ENCODE measurements at regions not wholly inside any gene's neighbourhood (a gene's known extent, or its start where the extent isn't known, plus 50 kb on each side); places are given as distances from the start of the nearest gene placed in this dataset.

DNA sequence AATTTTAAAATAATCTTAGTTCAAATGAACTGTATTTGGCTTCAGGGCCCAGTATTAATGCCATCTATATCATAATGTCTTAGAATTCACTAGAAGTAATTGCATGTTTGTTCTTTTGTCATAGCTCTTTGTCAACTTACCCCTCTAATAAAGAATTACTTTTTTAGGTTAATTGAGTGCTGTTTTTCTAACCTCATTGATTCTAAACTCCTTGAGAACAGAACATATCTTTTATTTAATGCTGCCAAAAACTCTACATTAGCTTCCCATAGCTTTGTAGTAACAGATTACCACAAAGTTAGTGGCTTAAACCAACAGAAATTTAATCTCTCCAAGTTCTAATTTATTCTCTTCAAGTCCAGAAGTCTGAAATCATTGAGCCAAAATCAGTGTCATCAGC is 242.4 kb downstream of the LURAP1L start:
- ChIA-PET POLR2A (ENCODE audit: low non-redundant PET) (no interaction called here), CTCF (interaction anchor here (0.5 to 1.4 kb wide), 2 partner anchors 17 to 759 kb away, joined by 3 read pairs; no protein-coding TSS in a partner anchor)
- DNase-seq (ENCODE audit: low spot score), result no peak
- no peak for TF ChIP-seq CTCF (conservative IDR thresholded peaks at IDR 0.05; ENCODE audit: low read depth)
- no peak overlapping the region for H3K27ac ChIP-seq

- CTCF ChIA-PET, result no interaction called here
- DNase-seq (ENCODE audit: low spot score), result no peak
- POLR2A ChIA-PET (ENCODE audit: low non-redundant PET), result no interaction called here
- TF ChIP-seq CTCF (conservative IDR thresholded peaks at IDR 0.05; ENCODE audit: low read depth), result no peak
- no peak overlapping the region for H3K27ac ChIP-seq
Measured at GRCh38 chr9:13020146-13021040, 245.6 kb downstream of the LURAP1L start.

- no peak for DNase-seq (ENCODE audit: low spot score)
- no peak for TF ChIP-seq CTCF (conservative IDR thresholded peaks at IDR 0.05; ENCODE audit: low read depth)
- ChIA-PET CTCF (no interaction called here), POLR2A (ENCODE audit: low non-redundant PET) (no interaction called here)
- H3K27ac ChIP-seq, result no peak overlapping the region
Measured at GRCh38 chr9:13022756-13023155, 247.9 kb downstream of the LURAP1L start.

DNA sequence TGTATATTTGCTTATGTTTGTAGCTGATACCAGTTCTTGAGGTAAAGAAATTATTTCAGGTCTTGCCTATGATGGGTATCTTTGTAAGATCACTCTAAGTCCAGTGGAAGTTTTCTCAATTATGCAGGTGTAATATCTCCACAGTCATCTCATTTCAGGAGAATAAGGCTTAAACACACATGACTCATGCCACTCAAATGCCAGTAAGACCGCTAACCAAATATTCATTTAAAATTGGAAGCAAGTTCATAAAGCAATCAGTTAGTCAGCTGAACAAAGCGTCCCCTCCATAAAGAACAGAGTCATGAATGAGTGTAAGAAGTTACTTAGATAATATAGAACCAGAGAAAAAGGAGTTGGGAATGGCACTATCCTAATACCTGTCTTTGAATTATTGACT is 248.7 kb downstream of the LURAP1L start:
- ChIA-PET CTCF (interaction anchor here (0.5 to 1.1 kb wide), 2 partner anchors 10 to 120 kb away, joined by 3 to 4 read pairs; no protein-coding TSS in a partner anchor), POLR2A (ENCODE audit: low non-redundant PET) (no interaction called here)
- DNase-seq (ENCODE audit: low spot score), result peak; percentile 19
- TF ChIP-seq CTCF (conservative IDR thresholded peaks at IDR 0.05; ENCODE audit: low read depth), result no peak
- no peak overlapping the region for H3K27ac ChIP-seq

DNA sequence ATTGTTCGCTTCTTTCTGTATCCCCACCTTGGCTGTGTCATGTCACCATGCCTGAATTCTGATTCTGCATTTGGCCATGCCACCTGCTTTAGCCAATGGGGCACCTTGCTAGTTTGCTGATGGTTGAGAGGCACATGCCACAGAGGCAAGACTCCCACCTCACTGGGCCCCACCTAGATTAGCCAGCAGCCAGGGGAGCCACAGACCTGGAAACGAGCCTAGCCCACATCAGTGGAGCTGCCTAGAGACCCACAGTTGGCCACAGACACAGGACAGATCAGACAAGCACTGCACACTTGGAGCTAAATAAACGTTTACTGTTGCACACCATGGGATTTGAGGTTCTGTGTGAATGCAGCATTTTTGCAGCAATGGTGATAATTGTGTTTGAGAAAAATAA is 252.1 kb downstream of the LURAP1L start:
- no peak for TF ChIP-seq CTCF (conservative IDR thresholded peaks at IDR 0.05; ENCODE audit: low read depth)
- ChIA-PET CTCF (no interaction called here), POLR2A (ENCODE audit: low non-redundant PET) (no interaction called here)
- no peak overlapping the region for H3K27ac ChIP-seq
- no peak for DNase-seq (ENCODE audit: low spot score)

DNA sequence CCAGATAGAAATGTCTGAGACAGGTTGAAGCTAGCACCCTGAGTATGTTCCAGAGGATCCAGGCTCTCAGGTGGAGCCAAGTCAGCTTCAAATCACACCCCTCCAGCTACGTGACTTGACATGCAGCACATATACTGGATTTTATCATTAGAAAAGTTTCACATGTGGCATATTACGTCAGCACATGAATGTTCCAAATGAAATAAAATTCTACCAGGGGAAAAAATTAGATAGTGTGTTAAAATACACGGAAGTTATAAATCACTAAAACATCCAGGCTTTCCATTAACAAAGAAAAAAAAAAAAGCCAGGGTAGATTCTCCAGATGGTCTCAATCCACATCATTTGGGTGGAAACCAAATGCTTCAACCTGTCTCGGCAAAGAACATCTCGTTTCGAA is 251.6 kb downstream of the MPDZ start:
- no peak for DNase-seq (ENCODE audit: low spot score)
- H3K27ac ChIP-seq, result no peak overlapping the region
- ChIA-PET CTCF (interaction anchor here (0.5 kb wide), 1 partner anchor 1104 kb away, joined by 3 read pairs; no protein-coding TSS in a partner anchor), POLR2A (ENCODE audit: low non-redundant PET) (no interaction called here)
- TF ChIP-seq CTCF (conservative IDR thresholded peaks at IDR 0.05; ENCODE audit: low read depth), result no peak
